ENCODE measurements at regions not wholly inside any gene's neighbourhood (a gene's known extent, or its start where the extent isn't known, plus 50 kb on each side); places are given as distances from the start of the nearest gene placed in this dataset.
A peak's percentile ranks its signal among the peaks of the same experiment; 100 is the strongest.

- H3K4me1 ChIP-seq (replicated peaks in 1 of 2): peaks cover 5 to 7% of the 10 kb centered on the region in 2 donors
- H3K4me3 ChIP-seq: no peak overlapping the region
- no peak overlapping the region for H3K27ac ChIP-seq
- TF ChIP-seq, protein P1, sequence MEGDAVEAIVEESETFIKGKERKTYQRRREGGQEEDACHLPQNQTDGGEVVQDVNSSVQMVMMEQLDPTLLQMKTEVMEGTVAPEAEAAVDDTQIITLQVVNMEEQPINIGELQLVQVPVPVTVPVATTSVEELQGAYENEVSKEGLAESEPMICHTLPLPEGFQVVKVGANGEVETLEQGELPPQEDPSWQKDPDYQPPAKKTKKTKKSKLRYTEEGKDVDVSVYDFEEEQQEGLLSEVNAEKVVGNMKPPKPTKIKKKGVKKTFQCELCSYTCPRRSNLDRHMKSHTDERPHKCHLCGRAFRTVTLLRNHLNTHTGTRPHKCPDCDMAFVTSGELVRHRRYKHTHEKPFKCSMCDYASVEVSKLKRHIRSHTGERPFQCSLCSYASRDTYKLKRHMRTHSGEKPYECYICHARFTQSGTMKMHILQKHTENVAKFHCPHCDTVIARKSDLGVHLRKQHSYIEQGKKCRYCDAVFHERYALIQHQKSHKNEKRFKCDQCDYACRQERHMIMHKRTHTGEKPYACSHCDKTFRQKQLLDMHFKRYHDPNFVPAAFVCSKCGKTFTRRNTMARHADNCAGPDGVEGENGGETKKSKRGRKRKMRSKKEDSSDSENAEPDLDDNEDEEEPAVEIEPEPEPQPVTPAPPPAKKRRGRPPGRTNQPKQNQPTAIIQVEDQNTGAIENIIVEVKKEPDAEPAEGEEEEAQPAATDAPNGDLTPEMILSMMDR (IDR thresholded peaks at IDR 0.05): no peak
- no peak for TF ChIP-seq POLR2A (IDR thresholded peaks at IDR 0.05)
- no peaks in the 10 kb centered on the region for H3K9me3 ChIP-seq (replicated peaks in 1 of 3)
- intact Hi-C loops (cut with DNase I): no loop called here
- no peak for DNase-seq
- no peaks in the 10 kb centered on the region for H3K36me3 ChIP-seq (replicated peaks in 1 of 2)
- 82 to 85% (median 84%) methylated on average over 4 of the region's 4 CpGs for WGBS, 4 donors
- no peaks in the 10 kb centered on the region for H3K27me3 ChIP-seq
These were observed 70.5 kb upstream of the ATP2C1 start for GRCh38 chr3:130823241-130823884.

- Histone ChIP-seq H3K4me3 (no peak overlapping the region), H3K27me3 (no peaks in the 10 kb centered on the region), H3K27ac (no peak overlapping the region), H3K4me1 (replicated peaks in 1 of 2) (peaks cover 5 to 7% of the 10 kb centered on the region in 2 donors), H3K9me3 (replicated peaks in 1 of 3) (no peaks in the 10 kb centered on the region), H3K36me3 (replicated peaks in 1 of 2) (no peaks in the 10 kb centered on the region)
- TF ChIP-seq POLR2A (IDR thresholded peaks at IDR 0.05): no peak
- TF ChIP-seq, protein P1 (IDR thresholded peaks at IDR 0.05): no peak
- DNase-seq: no peak
- intact Hi-C loops (cut with DNase I): no loop called here
- 34 to 60% (median 58%) methylated on average over 1 of the region's 1 CpG for WGBS, 4 donors
These were observed 69.9 kb upstream of the ATP2C1 start for GRCh38 chr3:130823996-130824395.

DNA sequence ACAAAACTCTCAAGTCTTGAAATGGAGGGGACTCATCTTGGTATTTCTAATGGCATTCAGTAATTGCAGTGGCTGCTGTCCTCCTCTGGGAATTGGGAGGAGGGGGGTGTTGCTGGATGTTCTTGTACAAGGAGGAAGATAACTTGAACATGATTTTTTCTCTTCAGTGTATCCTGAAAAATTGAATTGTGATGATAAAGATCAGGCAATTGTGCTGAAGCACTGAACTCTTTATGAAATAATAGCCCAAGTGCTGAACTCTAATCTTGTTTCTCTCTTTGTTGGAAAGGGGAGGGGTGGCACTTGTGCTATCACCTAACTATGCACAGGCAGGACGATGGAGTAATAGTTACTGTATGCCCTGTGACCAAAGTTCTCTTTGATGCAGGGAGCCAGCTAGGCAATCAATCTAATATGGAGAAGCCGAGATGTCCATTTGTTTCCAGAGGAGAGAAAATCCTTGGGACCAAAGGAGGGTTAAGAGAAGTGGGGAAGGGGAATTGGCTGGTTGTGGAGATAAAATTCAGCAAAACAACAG, 68.1 kb upstream of the ATP2C1 start:
- DNase-seq: peak in 1 of 7 donors; percentile 29
- Histone ChIP-seq H3K4me1 (replicated peaks in 1 of 2) (peaks cover 5 to 7% of the 10 kb centered on the region in 2 donors), H3K27me3 (no peaks in the 10 kb centered on the region), H3K27ac (peak overlapping the region in 3 of 5 donors; percentile 27 to 62 (median 48)), H3K9me3 (replicated peaks in 1 of 3) (no peaks in the 10 kb centered on the region), H3K4me3 (no peak overlapping the region), H3K36me3 (replicated peaks in 1 of 2) (no peaks in the 10 kb centered on the region)
- intact Hi-C loops (cut with DNase I): no loop called here
- no peak for TF ChIP-seq POLR2A (IDR thresholded peaks at IDR 0.05)
- TF ChIP-seq, protein P1 (IDR thresholded peaks at IDR 0.05): no peak
- WGBS, 4 donors: 31 to 45% (median 35%) methylated on average over 2 of the region's 2 CpGs

DNA sequence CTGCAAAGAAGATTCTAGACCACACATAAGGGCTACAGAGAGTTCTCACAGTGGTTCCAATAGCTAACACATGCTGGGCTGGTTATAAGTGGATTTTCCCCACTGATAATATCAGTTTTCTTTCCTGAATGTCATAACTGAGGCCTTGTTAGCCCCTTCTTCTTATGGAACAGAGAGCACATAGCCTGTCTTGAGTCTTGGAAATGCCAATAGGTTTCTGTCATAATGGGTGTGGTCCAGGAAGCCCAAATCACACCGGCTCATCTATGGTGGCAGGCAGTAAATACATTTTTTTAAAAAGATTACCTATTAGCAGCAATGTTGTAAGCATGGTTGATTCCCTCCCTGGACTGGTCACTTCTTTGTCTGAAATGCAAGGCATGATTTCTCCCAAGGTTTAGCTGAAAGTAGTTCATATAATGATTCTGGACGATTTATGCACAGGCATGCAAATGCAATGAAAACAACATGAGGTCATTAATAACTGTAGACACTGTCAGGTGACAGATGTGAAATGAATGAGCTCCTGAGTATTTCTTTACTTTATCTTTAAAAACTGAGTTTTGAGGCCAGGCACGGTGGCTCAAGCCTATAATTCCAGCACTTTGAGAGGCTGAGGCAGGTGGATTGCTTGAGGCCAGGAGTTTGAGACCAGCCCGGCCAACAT, 67.2 kb upstream of the ATP2C1 start:
- Histone ChIP-seq H3K36me3 (replicated peaks in 1 of 2) (no peaks in the 10 kb centered on the region), H3K27me3 (no peaks in the 10 kb centered on the region), H3K4me1 (replicated peaks in 1 of 2) (peaks cover 5 to 7% of the 10 kb centered on the region in 2 donors), H3K27ac (no peak overlapping the region), H3K9me3 (replicated peaks in 1 of 3) (no peaks in the 10 kb centered on the region), H3K4me3 (no peak overlapping the region)
- WGBS, 4 donors: 79 to 83% (median 81%) methylated on average over 4 of the region's 4 CpGs
- intact Hi-C loops (cut with DNase I): no loop called here
- TF ChIP-seq, protein P1 (IDR thresholded peaks at IDR 0.05): no peak
- no peak for TF ChIP-seq POLR2A (IDR thresholded peaks at IDR 0.05)
- DNase-seq: no peak
